Cardiac septum (tissue), 1 donor: ENCODE measurements at regions not wholly inside any gene's neighbourhood (a gene's known extent, or its start where the extent isn't known, plus 50 kb on each side); places are given as distances from the start of the nearest gene placed in this dataset.

ENCODE experiments used
- DNase-seq: peaks from one replicate; pipeline ENCODE4 v3.0.0-alpha.2; 2020; ENCODE audit warnings: low spot score
- intact Hi-C: fragments of 100-400 bp; cut with DNase I; formaldehyde crosslinking; loops from one replicate; pipeline ENCODE4 v1.14.0; 2022
- donor health status: DM: no; HTN: no; CAD: no.

DNA sequence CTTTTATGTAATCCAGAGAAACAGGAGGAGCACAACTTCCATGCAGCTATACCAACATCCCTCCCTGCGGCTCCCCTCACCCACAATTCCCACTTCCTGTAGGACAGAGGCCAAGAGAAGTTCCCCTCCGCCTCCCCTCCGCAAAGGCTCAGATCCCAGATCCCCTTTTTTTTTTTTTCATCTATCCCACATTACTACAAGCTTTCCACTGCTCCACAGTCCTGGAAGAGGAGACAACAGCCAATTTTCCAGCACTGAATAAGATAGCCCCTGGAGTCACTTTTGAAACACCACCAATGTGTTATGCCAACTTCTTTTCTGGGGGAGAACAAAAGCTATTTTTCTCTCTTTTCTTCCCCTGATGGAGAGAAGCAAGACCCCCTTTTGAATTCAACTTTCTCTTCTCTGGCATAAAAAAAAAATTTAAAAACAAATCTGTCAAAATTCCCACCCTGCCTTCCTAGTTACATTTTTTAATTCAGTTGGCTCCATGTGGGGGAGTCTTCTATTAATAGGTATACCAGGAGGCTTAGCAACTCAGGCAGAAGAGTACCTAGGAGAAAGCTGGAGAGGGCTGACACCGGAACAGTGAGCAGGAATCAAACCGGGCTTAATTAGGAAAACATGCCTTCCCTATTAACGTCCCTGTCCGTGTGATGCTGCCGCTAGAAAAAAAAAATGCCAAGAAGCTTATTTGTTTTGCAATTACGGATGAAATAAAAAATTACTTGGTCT lies 543.4 kb downstream of the BUD13 start:
- no peak for DNase-seq
- intact Hi-C loops: loop anchor here (5.0 to 10.0 kb wide), 2 partner anchors 725 to 907 kb away; partner anchors contain the start of gene CADM1

DNA sequence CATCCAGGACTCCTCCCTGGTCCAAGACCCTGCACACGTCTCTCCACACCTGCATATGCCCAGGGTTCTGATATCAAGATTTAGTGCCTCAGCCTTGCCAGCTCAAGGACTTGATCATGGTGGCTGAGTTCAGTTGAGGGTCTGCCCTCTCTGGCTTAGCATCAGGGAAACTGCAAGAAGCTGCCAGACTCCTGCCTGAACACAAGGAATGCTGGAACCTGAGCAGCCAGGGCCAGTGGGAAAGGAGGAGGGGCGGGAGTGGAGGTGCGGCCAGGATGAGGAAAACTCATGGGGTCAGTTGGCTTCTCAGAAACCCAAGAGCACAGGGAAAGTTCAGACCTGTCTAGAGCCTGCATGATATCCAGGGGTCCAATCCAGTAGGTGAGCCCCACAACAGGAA lies 546.1 kb downstream of the BUD13 start:
- peak; percentile 41 for DNase-seq
- intact Hi-C loops: loop anchor here (5.0 to 10.0 kb wide), 2 partner anchors 722 to 904 kb away; partner anchors contain the start of gene CADM1

GRCh38 chr11:116225784-116226585 lies 546.8 kb downstream of the BUD13 start:
- intact Hi-C loops: loop anchor here (5.0 to 10.0 kb wide), 2 partner anchors 721 to 904 kb away; partner anchors contain the start of gene CADM1
- no peak for DNase-seq

DNA sequence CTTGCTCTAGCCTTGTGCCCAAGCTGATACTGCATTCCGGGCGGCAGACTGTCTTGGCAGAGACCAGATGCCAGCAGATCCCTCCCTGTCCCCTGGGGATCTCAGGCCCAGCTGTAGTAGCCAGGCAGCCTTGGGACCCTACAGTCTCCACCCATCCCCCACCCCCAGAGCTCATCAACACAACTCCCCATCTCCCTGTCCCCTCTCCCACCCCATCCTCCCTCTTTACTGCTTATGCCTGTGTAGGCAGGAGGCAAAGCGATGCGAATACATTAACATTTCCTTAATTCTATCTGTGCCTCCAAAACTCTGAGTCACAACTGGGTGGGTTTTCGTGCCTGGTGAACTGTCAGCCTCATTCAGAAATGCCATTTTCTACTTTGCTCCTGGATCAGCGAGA lies 547.6 kb downstream of the BUD13 start:
- DNase-seq: peak; percentile 64
- intact Hi-C loops: loop anchor here (5.0 to 10.0 kb wide), 2 partner anchors 720 to 903 kb away; partner anchors contain the start of gene CADM1

- intact Hi-C loops: loop anchor here (5.0 to 10.0 kb wide), 2 partner anchors 720 to 903 kb away; partner anchors contain the start of gene CADM1
- DNase-seq: no peak
These were observed 547.9 kb downstream of the BUD13 start for GRCh38 chr11:116224889-116225200.

GRCh38 chr11:116224154-116224888 lies 548.5 kb downstream of the BUD13 start:
- intact Hi-C loops: loop anchor here (10.0 kb wide), 1 partner anchor 720 kb away; the partner anchor contains the start of gene CADM1
- peak; percentile 70 for DNase-seq

- intact Hi-C loops: loop anchor here (10.0 kb wide), 1 partner anchor 717 kb away; the partner anchor contains the start of gene CADM1
These were observed 551.4 kb downstream of the BUD13 start for GRCh38 chr11:116221351-116221750.

DNA sequence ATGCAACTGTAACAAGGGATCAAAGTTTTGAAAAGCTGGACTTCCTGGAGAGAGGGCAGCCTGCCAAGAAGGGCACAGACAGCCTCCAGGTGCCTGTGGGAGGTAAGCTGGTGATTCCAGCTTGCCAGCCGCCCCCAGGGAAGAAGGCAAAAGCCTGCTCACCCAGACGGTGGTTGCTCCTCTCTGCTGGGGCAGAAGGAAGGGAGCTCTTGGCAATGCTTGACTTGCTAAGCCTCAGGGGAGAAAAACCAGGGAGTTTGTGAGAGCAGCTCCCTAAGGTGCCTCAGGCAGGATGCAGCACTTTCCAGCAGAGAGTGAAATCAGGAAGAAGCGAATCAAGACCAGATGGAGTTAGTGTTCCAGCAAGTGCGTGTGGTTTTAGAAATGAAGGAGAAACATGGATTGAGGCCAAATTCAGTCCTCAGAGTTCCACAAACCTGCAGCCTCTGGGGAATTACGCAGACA lies 553.6 kb downstream of the BUD13 start:
- intact Hi-C loops: no loop called here
- peak; percentile 66 for DNase-seq

More at GRCh38 chr11:116221351-116221750, 551.4 kb downstream of the BUD13 start:
- no peak for DNase-seq

GRCh38 chr11:116217441-116217840 lies 555.3 kb downstream of the BUD13 start:
- intact Hi-C loops: no loop called here
- DNase-seq: peak; percentile 43

GRCh38 chr11:116217006-116217405 lies 555.8 kb downstream of the BUD13 start:
- intact Hi-C loops: no loop called here
- peak; percentile 66 for DNase-seq

DNA sequence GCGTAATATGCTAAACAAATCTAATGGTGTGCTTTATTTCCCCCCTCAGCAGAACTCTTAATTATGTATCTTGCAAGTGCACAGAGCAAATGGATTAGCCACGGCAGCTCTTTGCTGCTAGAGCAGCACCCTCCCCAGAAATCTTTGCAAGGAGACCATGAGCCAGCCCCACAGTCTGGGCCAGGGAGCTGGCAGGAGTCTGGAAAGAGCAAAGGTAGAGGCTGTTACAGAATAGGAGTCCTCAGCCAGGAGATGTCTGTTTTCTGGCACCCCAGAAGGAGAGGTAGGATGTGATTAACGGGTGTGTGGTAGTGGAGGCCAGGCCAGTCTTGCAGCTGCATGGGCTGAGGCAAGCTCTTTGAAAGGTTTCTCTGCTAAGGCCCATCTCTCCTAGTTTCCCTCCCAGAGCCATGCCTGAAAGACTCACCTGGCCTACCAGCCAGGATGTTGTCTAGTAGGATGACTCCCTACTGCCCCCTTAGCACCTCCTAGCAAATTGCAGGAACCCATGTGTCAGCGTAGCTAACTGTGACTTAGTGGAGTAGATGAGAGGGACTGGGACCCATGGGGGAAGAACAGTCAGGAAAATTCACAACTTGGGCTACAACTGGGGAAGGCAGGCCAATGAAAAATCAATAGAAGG lies 557.2 kb downstream of the BUD13 start:
- intact Hi-C loops: no loop called here
- DNase-seq: peak; percentile 50

GRCh38 chr11:116211147-116211546 lies 561.6 kb downstream of the BUD13 start:
- intact Hi-C loops: no loop called here
- no peak for DNase-seq

GRCh38 chr11:116210663-116211062 lies 562.1 kb downstream of the BUD13 start:
- DNase-seq: no peak
- intact Hi-C loops: no loop called here

DNA sequence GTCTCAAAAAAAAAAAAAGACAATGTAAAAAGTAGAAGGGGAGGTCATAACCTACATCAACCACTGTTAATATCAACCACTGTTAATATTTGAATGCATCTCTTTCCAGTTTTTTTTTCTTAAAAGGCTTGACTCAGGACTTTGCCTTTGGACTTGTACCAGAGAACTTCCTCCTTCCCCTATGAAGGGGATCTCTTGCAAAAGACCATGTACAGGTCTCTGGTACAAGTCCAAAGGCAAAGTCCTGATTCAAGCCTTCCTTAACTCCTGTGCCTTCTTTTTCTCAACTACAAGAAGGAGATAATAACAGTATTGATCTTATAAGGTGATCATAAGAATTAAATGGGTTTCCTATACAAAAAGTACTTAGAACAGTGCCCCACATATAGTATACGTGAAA lies 563.5 kb downstream of the BUD13 start:
- intact Hi-C loops: no loop called here
- no peak for DNase-seq

DNA sequence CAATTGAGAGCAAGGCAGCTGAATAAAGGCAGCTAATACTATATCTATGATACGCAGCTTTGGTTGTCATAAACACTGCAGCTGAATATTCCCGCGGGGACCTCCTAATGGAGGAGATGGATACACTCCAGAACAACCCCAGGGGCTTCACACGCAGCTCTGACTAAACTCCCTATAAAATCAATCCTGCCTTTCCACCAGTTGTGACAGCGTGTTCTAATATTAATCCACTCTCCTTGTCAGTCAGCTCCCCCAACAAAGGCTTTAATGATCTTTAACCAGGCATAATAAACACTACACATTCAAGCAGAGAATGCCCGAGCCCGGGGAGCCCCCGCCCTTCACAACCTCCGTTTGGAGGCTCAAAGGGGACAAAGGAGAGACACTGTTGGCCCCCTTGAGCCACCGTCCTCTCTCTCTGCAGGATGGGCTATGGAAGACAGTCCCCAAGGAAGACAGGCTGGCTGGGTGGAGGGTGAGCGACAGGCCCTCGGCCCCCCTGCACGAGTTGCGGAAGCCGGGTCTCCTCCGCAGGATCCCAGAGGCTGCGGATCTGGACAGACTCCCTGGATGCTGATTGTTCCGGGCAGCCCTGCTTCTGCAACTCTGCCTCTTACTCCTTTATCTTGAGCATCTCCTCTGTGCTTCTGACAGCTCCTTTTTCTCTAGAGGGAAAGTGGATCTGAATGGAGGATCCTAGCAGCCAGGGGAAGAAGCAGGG lies 565.2 kb downstream of the BUD13 start:
- intact Hi-C loops: no loop called here

GRCh38 chr11:116207019-116207418 lies 565.8 kb downstream of the BUD13 start:
- peak; percentile 29 for DNase-seq
- intact Hi-C loops: no loop called here

More for the DNA sequence above, 565.2 kb downstream of the BUD13 start:
- peak; percentile 63 for DNase-seq

DNA sequence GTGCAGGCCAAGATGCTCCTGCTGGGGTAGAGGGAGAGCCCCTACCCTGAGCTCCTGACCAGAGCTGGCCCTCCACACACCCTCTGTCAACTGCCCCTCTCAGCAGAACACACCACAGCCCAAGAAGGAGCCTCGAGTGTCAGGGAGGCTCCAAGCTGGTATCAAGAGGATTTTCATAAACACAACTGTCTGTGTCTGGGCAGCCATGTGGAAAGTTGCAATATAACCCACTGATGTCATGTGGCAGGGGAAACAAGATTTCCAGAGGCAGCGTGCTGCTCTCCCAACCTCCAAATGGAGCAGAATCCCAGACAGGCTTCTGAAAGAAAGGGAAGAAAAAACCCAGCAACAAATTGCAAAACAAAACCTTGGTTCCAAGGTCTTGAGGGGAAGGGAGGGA lies 569.9 kb downstream of the BUD13 start:
- peak; percentile 14 for DNase-seq
- intact Hi-C loops: no loop called here

DNA sequence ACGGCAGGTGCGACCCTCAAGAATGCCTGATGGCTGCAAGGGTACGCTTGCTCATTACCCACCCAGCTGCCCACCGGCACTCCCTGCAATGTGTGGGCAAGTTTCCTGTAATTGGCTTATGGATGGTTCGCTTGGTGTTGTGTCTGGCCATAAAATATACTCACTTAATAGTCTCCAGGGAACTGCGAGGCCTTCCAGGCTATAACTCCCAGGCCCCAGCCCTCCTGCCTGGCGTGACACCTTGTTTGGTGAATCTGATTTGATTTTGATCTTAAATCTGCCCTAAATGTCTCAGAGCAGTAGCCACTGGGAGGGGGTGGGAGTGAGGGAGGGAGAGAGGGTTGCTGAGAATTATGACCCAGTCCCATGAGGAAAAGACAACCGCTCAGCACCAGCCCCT lies 572.2 kb downstream of the BUD13 start:
- intact Hi-C loops: no loop called here
- peak; percentile 50 for DNase-seq

GRCh38 chr11:116199182-116199581 lies 573.6 kb downstream of the BUD13 start:
- intact Hi-C loops: no loop called here
- peak; percentile 74 for DNase-seq
